Parathyroid adenoma (tissue), 2 donors: ENCODE measurements at regions not wholly inside any gene's neighbourhood (a gene's known extent, or its start where the extent isn't known, plus 50 kb on each side); places are given as distances from the start of the nearest gene placed in this dataset.

Experiments used
- H2AFZ ChIP-seq: fragments of 300-600 bp; sonication (generic); one replicate; pipeline ENCODE4 v1.7.0; 2017; ENCODE audit warnings: antibody characterized with exemption, mild to moderate bottlenecking
- H3K27ac ChIP-seq: fragments of 300-600 bp; sonication (generic); one replicate; pipeline ENCODE4 v1.7.0; 2017
- H3K27me3 ChIP-seq: fragments of 300-600 bp; sonication (generic); one replicate; pipeline ENCODE4 v1.7.0; 2017; ENCODE audit warnings: low read length; ENCODE audit not compliant: control insufficient read depth, insufficient read depth
- H3K36me3 ChIP-seq: fragments of 300-600 bp; sonication (generic); one replicate; pipeline ENCODE4 v1.7.0; 2017; ENCODE audit warnings: low read length; ENCODE audit not compliant: control insufficient read depth, insufficient read depth
- H3K4me1 ChIP-seq: fragments of 300-600 bp; sonication (generic); one replicate; pipeline ENCODE4 v1.7.0; 2017; ENCODE audit warnings: control low read depth
- H3K4me2 ChIP-seq: fragments of 300-600 bp; sonication (generic); one replicate; pipeline ENCODE4 v1.7.0; 2017; ENCODE audit warnings: low read length
- H3K4me3 ChIP-seq: fragments of 300-600 bp; sonication (generic); one replicate; pipeline ENCODE4 v1.7.0; 2017; ENCODE audit warnings: low read depth, low read length
- H3K79me2 ChIP-seq: fragments of 300-600 bp; sonication (generic); one replicate; pipeline ENCODE4 v1.7.0; 2017; ENCODE audit warnings: control low read depth
- H3K9ac ChIP-seq: fragments of 300-600 bp; sonication (generic); one replicate; pipeline ENCODE4 v1.7.0; 2017; ENCODE audit warnings: mild to moderate bottlenecking
- H3K9me3 ChIP-seq: fragments of 300-600 bp; sonication (generic); one replicate; pipeline ENCODE4 v1.7.0; 2017; ENCODE audit warnings: low read length; ENCODE audit not compliant: control insufficient read depth
- CTCF ChIP-seq: fragments of 300-600 bp; sonication (generic); IDR thresholded peaks from one replicate; pipeline ENCODE4 v1.7.0; 2017; ENCODE audit warnings: antibody characterized with exemption, mild to moderate bottlenecking
- donor health status: primary hyperparathyroidism.

GRCh38 chr1:189432753-189433152 is 1044.9 kb downstream of the BRINP3 start:
- H3K9me3 ChIP-seq, result no peaks in the 10 kb centered on the region
- H3K4me2 ChIP-seq, result no peak overlapping the region
- H3K27ac ChIP-seq, result no peak overlapping the region
- no peak overlapping the region for H3K9ac ChIP-seq
- no peaks in the 10 kb centered on the region for H3K36me3 ChIP-seq
- H3K79me2 ChIP-seq, result no peaks in the 10 kb centered on the region
- H3K4me3 ChIP-seq, result no peak overlapping the region
- no peaks in the 10 kb centered on the region for H3K4me1 ChIP-seq
- TF ChIP-seq CTCF, result no peak
- H3K27me3 ChIP-seq, result no peaks in the 10 kb centered on the region
- H2AFZ ChIP-seq, result no peak overlapping the region

GRCh38 chr1:189434461-189434860 is 1043.2 kb downstream of the BRINP3 start:
- H3K9me3 ChIP-seq, result no peaks in the 10 kb centered on the region
- H3K27me3 ChIP-seq, result no peaks in the 10 kb centered on the region
- H2AFZ ChIP-seq, result no peak overlapping the region
- no peaks in the 10 kb centered on the region for H3K4me1 ChIP-seq
- no peak overlapping the region for H3K27ac ChIP-seq
- no peaks in the 10 kb centered on the region for H3K79me2 ChIP-seq
- no peak overlapping the region for H3K4me2 ChIP-seq
- H3K4me3 ChIP-seq, result no peak overlapping the region
- H3K9ac ChIP-seq, result no peak overlapping the region
- no peak for TF ChIP-seq CTCF
- H3K36me3 ChIP-seq, result no peaks in the 10 kb centered on the region

GRCh38 chr1:189435398-189435797 is 1042.3 kb downstream of the BRINP3 start:
- Histone ChIP-seq H3K27me3 (no peaks in the 10 kb centered on the region), H2AFZ (no peak overlapping the region), H3K27ac (no peak overlapping the region), H3K9ac (no peak overlapping the region), H3K36me3 (no peaks in the 10 kb centered on the region), H3K4me3 (no peak overlapping the region), H3K4me2 (no peak overlapping the region), H3K79me2 (no peaks in the 10 kb centered on the region), H3K9me3 (no peaks in the 10 kb centered on the region), H3K4me1 (no peaks in the 10 kb centered on the region)
- TF ChIP-seq CTCF, result no peak

GRCh38 chr1:189438808-189439207 is 1038.9 kb downstream of the BRINP3 start:
- Histone ChIP-seq H2AFZ (no peak overlapping the region), H3K79me2 (no peaks in the 10 kb centered on the region), H3K4me2 (no peak overlapping the region), H3K4me1 (no peaks in the 10 kb centered on the region), H3K9ac (no peak overlapping the region), H3K4me3 (no peak overlapping the region), H3K27ac (no peak overlapping the region), H3K9me3 (no peaks in the 10 kb centered on the region), H3K27me3 (no peaks in the 10 kb centered on the region), H3K36me3 (no peaks in the 10 kb centered on the region)
- TF ChIP-seq CTCF, result no peak

- Histone ChIP-seq H3K4me3 (no peak overlapping the region), H3K27me3 (no peaks in the 10 kb centered on the region), H2AFZ (no peak overlapping the region), H3K4me1 (no peaks in the 10 kb centered on the region), H3K27ac (no peak overlapping the region), H3K79me2 (no peaks in the 10 kb centered on the region), H3K4me2 (no peak overlapping the region), H3K36me3 (no peaks in the 10 kb centered on the region), H3K9ac (no peak overlapping the region), H3K9me3 (no peaks in the 10 kb centered on the region)
- TF ChIP-seq CTCF, result no peak
Measured at GRCh38 chr1:189463166-189463565, 1014.5 kb downstream of the BRINP3 start.
